ENCODE measurements at regions not wholly inside any gene's neighbourhood (a gene's known extent, or its start where the extent isn't known, plus 50 kb on each side); places are given as distances from the start of the nearest gene placed in this dataset.

- DNase-seq = no peak
These were observed 319.1 kb downstream of the ANXA1 start for GRCh38 chr9:73470766-73471165.

GRCh38 chr9:73474002-73474600, 322.4 kb downstream of the ANXA1 start:
- DNase-seq = no peak

- DNase-seq = no peak
These were observed 323.0 kb downstream of the ANXA1 start for GRCh38 chr9:73474625-73475024.

- DNase-seq = no peak
These were observed 343.2 kb downstream of the ANXA1 start for GRCh38 chr9:73494894-73495293.

GRCh38 chr9:73497796-73498195, 346.1 kb downstream of the ANXA1 start:
- DNase-seq = no peak

- DNase-seq = no peak
These were observed 363.6 kb downstream of the ANXA1 start for GRCh38 chr9:73515216-73515615.

GRCh38 chr9:73523391-73523790, 371.7 kb downstream of the ANXA1 start:
- no peak for DNase-seq

- no peak for DNase-seq
These were observed 373.7 kb downstream of the ANXA1 start for GRCh38 chr9:73525350-73525749.

- no peak for DNase-seq
These were observed 375.9 kb downstream of the ANXA1 start for GRCh38 chr9:73527521-73527920.

GRCh38 chr9:73528926-73529325, 377.3 kb downstream of the ANXA1 start:
- DNase-seq = no peak

GRCh38 chr9:73529666-73530065, 378.0 kb downstream of the ANXA1 start:
- no peak for DNase-seq

- no peak for DNase-seq
These were observed 379.4 kb downstream of the ANXA1 start for GRCh38 chr9:73531051-73531532.

GRCh38 chr9:73531658-73532057, 380.0 kb downstream of the ANXA1 start:
- DNase-seq = no peak

- no peak for DNase-seq
These were observed 381.3 kb downstream of the ANXA1 start for GRCh38 chr9:73532985-73533384.

- DNase-seq = no peak
These were observed 384.7 kb downstream of the ANXA1 start for GRCh38 chr9:73536403-73536802.

GRCh38 chr9:73537561-73537960, 385.9 kb downstream of the ANXA1 start:
- no peak for DNase-seq

GRCh38 chr9:73539881-73540390, 388.3 kb downstream of the ANXA1 start:
- DNase-seq = no peak

GRCh38 chr9:73541923-73542322, 390.3 kb downstream of the ANXA1 start:
- DNase-seq = no peak

GRCh38 chr9:73543727-73544126, 392.1 kb downstream of the ANXA1 start:
- DNase-seq = no peak

- DNase-seq = peak; percentile 77
These were observed 396.5 kb downstream of the ANXA1 start for GRCh38 chr9:73548201-73548600.

- no peak for DNase-seq
These were observed 398.3 kb downstream of the ANXA1 start for GRCh38 chr9:73549991-73550390.

- no peak for DNase-seq
These were observed 401.6 kb downstream of the ANXA1 start for GRCh38 chr9:73553295-73553694.

GRCh38 chr9:73558471-73558870, 406.8 kb downstream of the ANXA1 start:
- DNase-seq = no peak

- DNase-seq = no peak
These were observed 413.4 kb downstream of the ANXA1 start for GRCh38 chr9:73565026-73565425.

GRCh38 chr9:73565833-73566465, 414.3 kb downstream of the ANXA1 start:
- DNase-seq = peak; percentile 26
